OCI-LY3 (cell line): ENCODE measurements at regions not wholly inside any gene's neighbourhood (a gene's known extent, or its start where the extent isn't known, plus 50 kb on each side); places are given as distances from the start of the nearest gene placed in this dataset.

Experiments
- EZH2phosphoT487 ChIP-seq: fragments of 200-600 bp; shearing (Covaris generic); IDR thresholded peaks from 2 replicates; pipeline ENCODE4 v1.6.1; 2018; ENCODE audit warnings: antibody characterized with exemption, mixed run types, low read depth
- TF ChIP-seq, protein P1 (sequence below): fragments of 200-600, 300-600 bp; sonication (generic); IDR thresholded peaks from 2 replicates; pipeline ENCODE4 v1.5.1; 2014; ENCODE audit warnings: antibody characterized with exemption, low read length, low read depth

DNA sequence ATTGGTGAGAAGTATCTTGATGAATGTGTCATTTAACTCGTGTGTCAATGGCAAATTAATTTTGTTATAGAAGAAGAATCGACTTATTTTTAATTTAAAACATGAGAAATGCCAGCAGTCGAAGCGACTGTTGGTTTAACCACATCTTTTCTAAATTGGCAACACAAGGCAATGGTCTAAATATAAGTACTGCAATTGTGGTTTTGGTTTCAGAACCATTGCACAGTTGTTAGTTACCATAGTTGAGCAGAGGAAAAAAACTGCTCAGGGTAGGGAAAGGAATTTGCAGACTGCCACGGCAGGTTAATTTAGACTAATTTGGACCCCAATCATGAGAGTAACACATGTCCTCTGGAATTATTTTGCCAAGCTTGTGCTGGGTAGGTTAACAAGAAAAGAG lies 185.6 kb upstream of the RUNX1 start:
- TF ChIP-seq, protein P1, sequence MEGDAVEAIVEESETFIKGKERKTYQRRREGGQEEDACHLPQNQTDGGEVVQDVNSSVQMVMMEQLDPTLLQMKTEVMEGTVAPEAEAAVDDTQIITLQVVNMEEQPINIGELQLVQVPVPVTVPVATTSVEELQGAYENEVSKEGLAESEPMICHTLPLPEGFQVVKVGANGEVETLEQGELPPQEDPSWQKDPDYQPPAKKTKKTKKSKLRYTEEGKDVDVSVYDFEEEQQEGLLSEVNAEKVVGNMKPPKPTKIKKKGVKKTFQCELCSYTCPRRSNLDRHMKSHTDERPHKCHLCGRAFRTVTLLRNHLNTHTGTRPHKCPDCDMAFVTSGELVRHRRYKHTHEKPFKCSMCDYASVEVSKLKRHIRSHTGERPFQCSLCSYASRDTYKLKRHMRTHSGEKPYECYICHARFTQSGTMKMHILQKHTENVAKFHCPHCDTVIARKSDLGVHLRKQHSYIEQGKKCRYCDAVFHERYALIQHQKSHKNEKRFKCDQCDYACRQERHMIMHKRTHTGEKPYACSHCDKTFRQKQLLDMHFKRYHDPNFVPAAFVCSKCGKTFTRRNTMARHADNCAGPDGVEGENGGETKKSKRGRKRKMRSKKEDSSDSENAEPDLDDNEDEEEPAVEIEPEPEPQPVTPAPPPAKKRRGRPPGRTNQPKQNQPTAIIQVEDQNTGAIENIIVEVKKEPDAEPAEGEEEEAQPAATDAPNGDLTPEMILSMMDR, result no peak
- TF ChIP-seq EZH2phosphoT487, result no peak
